CD14-positive monocyte (primary cell): ENCODE measurements at regions not wholly inside any gene's neighbourhood (a gene's known extent, or its start where the extent isn't known, plus 50 kb on each side); places are given as distances from the start of the nearest gene placed in this dataset.

Experiments
- DNase-seq, 3 donors: peaks; one replicate each; pipeline ENCODE4 v3.0.0-alpha.2; 2011 to 2022
- H2AFZ ChIP-seq: 2 replicates; pipeline ENCODE4 v1.6.0; 2012; ENCODE audit warnings: mild to moderate bottlenecking, low read depth, low read length, inconsistent platforms; ENCODE audit not compliant: insufficient read depth, poor library complexity, severe bottlenecking
- H3K27ac ChIP-seq, 2 donors: 1 replicate in 1 of 2; 2 replicates in 1 of 2; pipeline ENCODE4 v1.5.1; 2012 to 2013; ENCODE audit warnings: low read length in 2 of 2, control low read depth in 1 of 2, inconsistent platforms in 1 of 2, low read depth in 1 of 2, mild to moderate bottlenecking in 1 of 2
- H3K27me3 ChIP-seq, 2 donors: one replicate each; pipeline versions ENCODE4 v1.6.0 to v1.6.1; 2011 to 2013; ENCODE audit warnings: low read length in 2 of 2; ENCODE audit not compliant: control insufficient read depth in 2 of 2, insufficient read depth in 2 of 2
- H3K36me3 ChIP-seq, 2 donors: replicated peaks in 1 of 2; 1 replicate in 1 of 2; 2 replicates in 1 of 2; pipeline versions ENCODE4 v1.5.1 to v1.6.1; 2012 to 2013; ENCODE audit warnings: low read length in 2 of 2, control low read depth in 1 of 2, inconsistent platforms in 1 of 2, mild to moderate bottlenecking in 1 of 2; ENCODE audit not compliant: insufficient read depth in 2 of 2, control insufficient read depth in 1 of 2
- H3K4me1 ChIP-seq, 2 donors: 1 replicate in 1 of 2; 2 replicates in 1 of 2; pipeline versions ENCODE4 v1.5.1 to v1.6.1; 2012 to 2013; ENCODE audit warnings: low read length in 2 of 2, control low read depth in 1 of 2, inconsistent platforms in 1 of 2, mild to moderate bottlenecking in 1 of 2, moderate library complexity in 1 of 2; ENCODE audit not compliant: insufficient read depth in 2 of 2, control insufficient read depth in 1 of 2
- H3K4me2 ChIP-seq: replicated peaks from 2 replicates; pipeline ENCODE3; 2012; ENCODE audit warnings: low read length, moderate library complexity, mild to moderate bottlenecking; ENCODE audit not compliant: poor library complexity, severe bottlenecking; ENCODE audit errors: extremely low read depth
- H3K4me3 ChIP-seq, 3 experiments: fragments of 200-600 bp in 1 of 3; sonication (generic) in 1 of 3; replicated peaks in 1 of 3; 1 replicate in 2 of 3; 2 replicates in 1 of 3; pipeline ENCODE4 v1.5.1; 2011 to 2013; ENCODE audit warnings: low read length in 3 of 3, mild to moderate bottlenecking in 3 of 3, control low read depth in 2 of 3, low read depth in 2 of 3, inconsistent platforms in 1 of 3, moderate library complexity in 1 of 3
- H3K79me2 ChIP-seq: 2 replicates; pipeline ENCODE4 v1.6.0; 2012; ENCODE audit warnings: mild to moderate bottlenecking, control low read depth, inconsistent platforms, low read length, moderate library complexity; ENCODE audit not compliant: insufficient read depth
- H3K9ac ChIP-seq: 2 replicates; pipeline ENCODE4 v1.6.0; 2017; ENCODE audit warnings: low read length, mild to moderate bottlenecking; ENCODE audit not compliant: insufficient read depth, poor library complexity, severe bottlenecking
- H3K9me3 ChIP-seq, 2 donors: replicated peaks in 1 of 2; 1 replicate in 1 of 2; 2 replicates in 1 of 2; pipeline versions ENCODE4 v1.5.1 to v1.6.1; 2012 to 2013; ENCODE audit warnings: low read length in 2 of 2, control low read depth in 1 of 2; ENCODE audit not compliant: control insufficient read depth in 1 of 2, insufficient read depth in 1 of 2
- H4K20me1 ChIP-seq: 2 replicates; pipeline ENCODE4 v1.6.0; 2012; ENCODE audit warnings: mild to moderate bottlenecking, low read length, control low read depth, moderate library complexity; ENCODE audit not compliant: insufficient read depth
- H3K27ac Mint-ChIP-seq, 7 donors: one replicate each; pipeline ENCODE4 v1.8.0; 2020; ENCODE audit warnings: mild to moderate bottlenecking in 7 of 7, mixed read lengths in 7 of 7, moderate library complexity in 6 of 7, inconsistent platforms in 2 of 7
- H3K27me3 Mint-ChIP-seq, 3 donors: one replicate each; pipeline ENCODE4 v1.8.0; 2021 to 2022; ENCODE audit warnings: low read depth in 3 of 3, mild to moderate bottlenecking in 3 of 3, mixed read lengths in 3 of 3, moderate library complexity in 3 of 3, inconsistent platforms in 1 of 3
- H3K36me3 Mint-ChIP-seq, 2 donors: one replicate each; pipeline ENCODE4 v1.8.0; 2020; ENCODE audit warnings: mixed read lengths in 2 of 2, inconsistent platforms in 1 of 2, mild to moderate bottlenecking in 1 of 2
- H3K4me1 Mint-ChIP-seq: one replicate; pipeline ENCODE4 v1.8.0; 2020; ENCODE audit warnings: mild to moderate bottlenecking, mixed read lengths
- H3K4me3 Mint-ChIP-seq, 2 donors: one replicate each; pipeline ENCODE4 v1.8.0; 2020; ENCODE audit warnings: mild to moderate bottlenecking in 2 of 2, mixed read lengths in 2 of 2, moderate library complexity in 1 of 2
- H3K9me3 Mint-ChIP-seq, 7 donors: one replicate each; pipeline ENCODE4 v1.8.0; 2020 to 2022; ENCODE audit warnings: mixed read lengths in 7 of 7, mild to moderate bottlenecking in 6 of 7, moderate library complexity in 6 of 7, inconsistent platforms in 2 of 7
- CTCF ChIP-seq: fragments of 200-600 bp; IDR thresholded peaks from one replicate; pipeline ENCODE4 v1.8.0; 2022; ENCODE audit warnings: antibody characterized with exemption, mild to moderate bottlenecking
- WGBS: methylation state at CpG from one replicate; pipeline ENCODE4 v1.1.5; 2013; ENCODE audit warnings: missing lambda C conversion rate; ENCODE audit not compliant: insufficient coverage; 5-methylcytosine and 5-hydroxymethylcytosine counted together
- intact Hi-C, 2 donors: fragments of 100-400 bp; cut with micrococcal nuclease; formaldehyde crosslinking; loops; one replicate each; pipeline versions ENCODE4 v1.15.0 to v1.15.1; 2023

GRCh38 chr17:74147056-74147835, 56.2 kb upstream of the RPL38 start:
- Histone ChIP-seq H3K4me1 (no peaks in the 10 kb centered on the region), H3K79me2 (no peaks in the 10 kb centered on the region), H3K4me2 (no peak overlapping the region), H4K20me1 (no peaks in the 10 kb centered on the region), H3K27ac (no peak overlapping the region), H3K9me3 (peaks cover 18% of the 10 kb centered on the region in 2 donors), H3K9ac (no peak overlapping the region), H3K36me3 (no peaks in the 10 kb centered on the region), H3K27me3 (no peaks in the 10 kb centered on the region), H2AFZ (no peak overlapping the region), H3K4me3 (no peak overlapping the region)
- no peak overlapping the region for H3K27ac Mint-ChIP-seq
- no peaks in the 10 kb centered on the region for H3K4me1 Mint-ChIP-seq
- no peak for TF ChIP-seq CTCF
- no peak for DNase-seq
- no peak overlapping the region for H3K4me3 Mint-ChIP-seq
- H3K27me3 Mint-ChIP-seq: peaks cover 14 to 24% (median 14%) of the 10 kb centered on the region in 3 donors
- intact Hi-C loops: no loop called here
- 97% methylated on average over 5 of the region's 15 CpGs for WGBS
- H3K36me3 Mint-ChIP-seq: no peaks in the 10 kb centered on the region
- H3K9me3 Mint-ChIP-seq: peaks cover 8 to 32% (median 23%) of the 10 kb centered on the region in 7 donors

- Histone ChIP-seq H3K9ac (no peak overlapping the region), H3K27me3 (no peaks in the 10 kb centered on the region), H3K9me3 (peaks cover 11 to 14% of the 10 kb centered on the region in 2 donors), H4K20me1 (no peaks in the 10 kb centered on the region), H3K79me2 (no peaks in the 10 kb centered on the region), H2AFZ (no peak overlapping the region), H3K4me2 (no peak overlapping the region), H3K4me3 (no peak overlapping the region), H3K36me3 (no peaks in the 10 kb centered on the region), H3K4me1 (no peaks in the 10 kb centered on the region), H3K27ac (no peak overlapping the region)
- H3K27ac Mint-ChIP-seq: no peak overlapping the region
- H3K9me3 Mint-ChIP-seq: peaks cover 4 to 25% (median 16%) of the 10 kb centered on the region in 7 donors
- no peak for DNase-seq
- H3K27me3 Mint-ChIP-seq: peaks cover 14 to 26% (median 14%) of the 10 kb centered on the region in 3 donors
- TF ChIP-seq CTCF: no peak
- no peak overlapping the region for H3K4me3 Mint-ChIP-seq
- WGBS: 100% methylated on average over 2 of the region's 4 CpGs
- intact Hi-C loops: no loop called here
- no peaks in the 10 kb centered on the region for H3K4me1 Mint-ChIP-seq
- no peaks in the 10 kb centered on the region for H3K36me3 Mint-ChIP-seq
Observed at GRCh38 chr17:74147966-74148365, 55.5 kb upstream of the RPL38 start.
